ENCODE measurements at regions not wholly inside any gene's neighbourhood (a gene's known extent, or its start where the extent isn't known, plus 50 kb on each side); places are given as distances from the start of the nearest gene placed in this dataset.

- TF ChIP-seq ATF3 (CRISPR knock-in tag; IDR thresholded peaks at IDR 0.05) (no peak), PAWR (CRISPR knock-in tag; IDR thresholded peaks at IDR 0.05; ENCODE audit: borderline replicate concordance) (no peak), ZFP62 (CRISPR knock-in tag; IDR thresholded peaks at IDR 0.05) (no peak), ZNF589 (CRISPR knock-in tag; conservative IDR thresholded peaks at IDR 0.05) (no peak)
Measured at GRCh38 chr4:77348815-77349214, 191.8 kb downstream of the CCNG2 start (continued).

- Histone ChIP-seq H2AFZ (ENCODE audit: low read length) (no peak overlapping the region), H3K9me3 (ENCODE audit: low read length) (peaks cover 6% of the 10 kb centered on the region; the same call in 1 of the 2 replicates), H3K9ac (ENCODE audit: insufficient read depth, low read depth, low read length) (no peak overlapping the region), H3K4me1 (ENCODE audit: insufficient read depth, low read length) (peaks cover 16% of the 10 kb centered on the region), H3K4me3 (replicated peaks in 1 of 3; ENCODE audit: insufficient read depth in 1 of 3, low read depth in 2 of 3, low read length in 3 of 3) (no peak overlapping the region), H3K4me2 (ENCODE audit: low read depth, low read length) (no peak overlapping the region), H3K79me2 (ENCODE audit: insufficient read depth, low read length) (no peaks in the 10 kb centered on the region), H3K27ac (ENCODE audit: extremely low read length, insufficient read depth, low read length) (no peak overlapping the region), H4K20me1 (ENCODE audit: insufficient read depth, low read length) (no peaks in the 10 kb centered on the region), H3K36me3 (replicated peaks in 1 of 2; ENCODE audit: control insufficient read depth in 1 of 2, insufficient read depth in 2 of 2, low read length in 2 of 2) (no peaks in the 10 kb centered on the region), H3K27me3 (ENCODE audit: control insufficient read depth in 1 of 2, insufficient read depth in 2 of 2, low read length in 2 of 2) (no peaks in the 10 kb centered on the region)
- 18% methylated on average over 3 of the region's 3 CpGs for WGBS (ENCODE audit: low lambda C conversion rate)
- no TSS peak for BruUV-seq (replicated peaks)
- no peak for ATAC-seq
- POLR2A ChIA-PET: no interaction called here
- DNase-seq (ENCODE audit: low spot score): no peak
- CTCF ChIA-PET (ENCODE audit: low intra/inter-chr PET ratio, low total read pairs): no interaction called here
- FAIRE-seq: no peak
- intact Hi-C loops (cut with micrococcal nuclease; ENCODE audit: unreplicated experiment) (no loop called here), in situ Hi-C loops (cut with HindIII; ENCODE audit: extremely low pct_ligation_motif_present, low pct_unique_long_range_greater_than_20kb) (no loop called here)
- TF ChIP-seq ZNF121 (CRISPR knock-in tag; IDR thresholded peaks at IDR 0.05) (no peak), ZNF883 (CRISPR knock-in tag; IDR thresholded peaks at IDR 0.05; ENCODE audit: not compliant biosample characterization) (no peak), SKI (IDR thresholded peaks at IDR 0.05; ENCODE audit: partially characterized antibody) (no peak), NFYC (CRISPR knock-in tag; IDR thresholded peaks at IDR 0.05) (no peak), HNRNPH1 (optimal IDR thresholded peaks at IDR 0.05; ENCODE audit: low read depth, low read length) (no peak), PAWR (CRISPR knock-in tag; IDR thresholded peaks at IDR 0.05; ENCODE audit: borderline replicate concordance) (no peak), ZNF660 (CRISPR knock-in tag; IDR thresholded peaks at IDR 0.05; ENCODE audit: borderline replicate concordance, low read depth) (no peak), BRF2 (CRISPR knock-in tag; IDR thresholded peaks at IDR 0.05) (no peak), ZNF572 (CRISPR knock-in tag; IDR thresholded peaks at IDR 0.05) (no peak), GPBP1L1 (CRISPR knock-in tag; IDR thresholded peaks at IDR 0.05) (no peak), HOXA5 (CRISPR knock-in tag; IDR thresholded peaks at IDR 0.05) (no peak), POLR2G (IDR thresholded peaks at IDR 0.05; ENCODE audit: low read depth, low read length) (no peak), AKAP8 (CRISPR knock-in tag; IDR thresholded peaks at IDR 0.05) (no peak), PCBP2 (optimal IDR thresholded peaks at IDR 0.05; ENCODE audit: low read depth, low read length, poor library complexity, severe bottlenecking) (no peak)
Measured at GRCh38 chr4:77349364-77349763, 192.4 kb downstream of the CCNG2 start.

Data from HepG2 (cell line).